ENCODE measurements at regions not wholly inside any gene's neighbourhood (a gene's known extent, or its start where the extent isn't known, plus 50 kb on each side); places are given as distances from the start of the nearest gene placed in this dataset.

GRCh38 chr3:96190024-96190616 lies 624.3 kb upstream of the EPHA6 start:
- Histone ChIP-seq H3K27me3 (ENCODE audit: control insufficient read depth in 2 of 2, insufficient read depth in 2 of 2, low read length in 2 of 2) (no peaks in the 10 kb centered on the region), H3K4me3 (replicated peaks in 1 of 3; ENCODE audit: insufficient read depth in 1 of 3, low read depth in 1 of 3, low read length in 3 of 3) (no peak overlapping the region), H3K27ac (ENCODE audit: insufficient read depth, low read depth, low read length) (no peak overlapping the region), H2AFZ (ENCODE audit: low read depth, low read length) (no peak overlapping the region), H3K9me3 (replicated peaks; ENCODE audit: control insufficient read depth, insufficient read depth, low read length) (no peaks in the 10 kb centered on the region), H3K4me1 (ENCODE audit: control insufficient read depth, extremely low read depth, insufficient read depth, low read length) (no peaks in the 10 kb centered on the region), H4K20me1 (replicated peaks; ENCODE audit: control insufficient read depth, extremely low read depth, insufficient read depth, low read length) (no peaks in the 10 kb centered on the region), H3K36me3 (ENCODE audit: control insufficient read depth in 2 of 2, extremely low read depth in 1 of 2, insufficient read depth in 2 of 2, low read length in 2 of 2) (no peaks in the 10 kb centered on the region), H3K9me1 (replicated peaks; ENCODE audit: control insufficient read depth, extremely low read depth, insufficient read depth, low read length) (no peaks in the 10 kb centered on the region), H3K4me2 (ENCODE audit: insufficient read depth, low read length) (no peak overlapping the region), H3K9ac (replicated peaks; ENCODE audit: extremely low read depth, insufficient read depth, low read length) (no peak overlapping the region), H3K79me2 (ENCODE audit: control insufficient read depth, insufficient read depth, low read length) (no peaks in the 10 kb centered on the region)
- FAIRE-seq = no peak
- DNase-seq (ENCODE audit: low read depth, low spot score) = no peak
- BruUV-seq (replicated peaks) = no TSS peak
- no peak for TF ChIP-seq POLR2AphosphoS5 (IDR thresholded peaks at IDR 0.05; ENCODE audit: insufficient read depth, low read depth, low read length)
- no peak for TF ChIP-seq JUN (IDR thresholded peaks at IDR 0.05; ENCODE audit: borderline replicate concordance, insufficient read depth, insufficient read length, low read depth)
- no peak for TF ChIP-seq MYC (IDR thresholded peaks at IDR 0.05; ENCODE audit: low read depth, low read length)
- TF ChIP-seq CTCF (IDR thresholded peaks at IDR 0.05; ENCODE audit: extremely low read depth in 1 of 2, insufficient read depth in 1 of 2, low read depth in 1 of 2, low read length in 2 of 2) = no peak
- no peak for TF ChIP-seq FOS (IDR thresholded peaks at IDR 0.05; ENCODE audit: borderline replicate concordance, insufficient read depth, low read length)
- TF ChIP-seq MAX (IDR thresholded peaks at IDR 0.05; ENCODE audit: insufficient read depth, insufficient read length) = no peak
- no peak for TF ChIP-seq GATA2 (IDR thresholded peaks at IDR 0.05; ENCODE audit: insufficient read depth, insufficient read length, low read depth, low read length)
- dilution Hi-C loops (cut with MboI; ENCODE audit: extremely low pct_ligation_motif_present, low sequenced_read_pairs) (no loop called here), intact Hi-C loops (cut with micrococcal nuclease) (no loop called here)
- ChIA-PET POLR2A (no interaction called here), CTCF (no interaction called here)

All from endothelial cell of umbilical vein (primary cell).